Suprapubic skin (tissue), 4 donors: ENCODE measurements at regions not wholly inside any gene's neighbourhood (a gene's known extent, or its start where the extent isn't known, plus 50 kb on each side); places are given as distances from the start of the nearest gene placed in this dataset.
"Not testable (repeated sequence)": the region's sequence is repeated elsewhere in the genome, so short reads cannot be mapped to it uniquely, and the experiment has no call there.

Experiments used
- CTCF ChIP-seq, 2 donors: fragments of 200-600 bp in 1 of 2; fragments of 450-650 bp in 1 of 2; sonication (generic) in 1 of 2; IDR thresholded peaks; one replicate each; pipeline ENCODE4 v1.5.1; 2016 to 2019; ENCODE audit warnings: antibody characterized with exemption in 2 of 2, mild to moderate bottlenecking in 1 of 2, moderate library complexity in 1 of 2
- EP300 ChIP-seq: sonication (generic); formaldehyde crosslinking; IDR thresholded peaks from one replicate; pipeline ENCODE4 v1.6.1; 2017; ENCODE audit warnings: antibody characterized with exemption
- POLR2A ChIP-seq, 2 donors: fragments of 450-650 bp; IDR thresholded peaks; one replicate each; pipeline ENCODE4 v1.6.1; 2017; ENCODE audit warnings: antibody characterized with exemption in 2 of 2, mild to moderate bottlenecking in 2 of 2, moderate library complexity in 2 of 2
- POLR2AphosphoS5 ChIP-seq, 3 donors: sonication (generic); formaldehyde crosslinking; IDR thresholded peaks; one replicate each; pipeline ENCODE4 v1.6.1; 2017; ENCODE audit warnings: antibody characterized with exemption in 3 of 3

- not testable (repeated sequence) for TF ChIP-seq CTCF (IDR thresholded peaks at IDR 0.05); POLR2AphosphoS5 (IDR thresholded peaks at IDR 0.05); EP300; POLR2A (IDR thresholded peaks at IDR 0.05)
Observed at GRCh38 chr11:67803055-67803454, 128.6 kb upstream of the ALDH3B2 start.
